GM23248 (cell line): ENCODE measurements at regions not wholly inside any gene's neighbourhood (a gene's known extent, or its start where the extent isn't known, plus 50 kb on each side); places are given as distances from the start of the nearest gene placed in this dataset.

Experiments
- EZH2 ChIP-seq: fragments of 200-600 bp; sonication (generic); IDR thresholded peaks from 2 replicates; pipeline ENCODE4 v1.6.1; 2018; ENCODE audit warnings: antibody characterized with exemption, mild to moderate bottlenecking; ENCODE audit not compliant: insufficient read depth, poor library complexity, severe bottlenecking
- EZH2phosphoT487 ChIP-seq: fragments of 200-600 bp; sonication (generic); IDR thresholded peaks from 2 replicates; pipeline ENCODE4 v1.6.1; 2018; ENCODE audit warnings: antibody characterized with exemption, moderate library complexity, mild to moderate bottlenecking, low read depth; ENCODE audit not compliant: insufficient read depth

DNA sequence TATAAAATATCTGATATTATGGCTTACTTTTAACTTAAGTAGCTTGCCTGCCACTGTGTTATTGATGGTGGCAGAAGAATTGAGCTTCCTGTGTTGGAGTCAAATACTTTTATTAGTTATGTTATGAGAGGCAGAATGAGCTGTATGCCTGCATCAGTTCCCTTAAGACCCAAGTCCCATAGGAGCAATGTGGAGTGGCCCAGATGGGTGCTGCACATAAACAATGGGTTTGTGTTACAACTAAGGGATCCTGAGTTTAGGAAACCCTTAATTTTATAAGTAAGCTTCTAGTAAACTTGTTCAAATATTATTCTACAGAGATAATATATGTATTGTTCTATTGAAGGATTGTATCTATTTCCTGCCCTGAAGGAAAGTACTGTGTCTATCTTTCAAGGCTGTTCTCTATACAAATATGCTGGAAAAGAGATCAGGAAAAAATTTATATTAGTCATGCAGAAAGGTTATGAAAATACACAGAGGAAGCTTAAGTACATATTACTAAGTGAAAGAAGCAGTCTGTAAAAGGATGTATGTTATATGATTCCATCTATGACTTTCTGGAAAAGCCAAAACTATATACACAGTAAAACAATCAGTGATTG is 2018.0 kb upstream of the PCDH20 start:
- no peak for TF ChIP-seq EZH2
- TF ChIP-seq EZH2phosphoT487: no peak
